GM23248 (cell line): ENCODE measurements at regions not wholly inside any gene's neighbourhood (a gene's known extent, or its start where the extent isn't known, plus 50 kb on each side); places are given as distances from the start of the nearest gene placed in this dataset.

Experiments used
- DNase-seq: peaks from one replicate; pipeline ENCODE4 v3.0.0-alpha.2; 2015
- H2AFZ ChIP-seq: fragments of 200-600 bp; sonication (generic); 2 replicates; pipeline ENCODE4 v1.6.1; 2016; ENCODE audit warnings: antibody characterized with exemption
- H3F3A ChIP-seq: fragments of 200-600 bp; sonication (generic); 2 replicates; pipeline ENCODE4 v1.6.1; 2016; ENCODE audit warnings: mild to moderate bottlenecking, antibody characterized with exemption, mixed run types; ENCODE audit not compliant: insufficient read depth
- H3K27ac ChIP-seq: fragments of 200-600 bp; sonication (generic); 2 replicates; pipeline ENCODE4 v1.5.1; 2016; ENCODE audit warnings: mild to moderate bottlenecking
- H3K27me3 ChIP-seq: fragments of 200-600 bp; sonication (generic); replicated peaks from 2 replicates; pipeline ENCODE4 v1.6.1; 2016; ENCODE audit warnings: mild to moderate bottlenecking; ENCODE audit not compliant: insufficient read depth
- H3K36me3 ChIP-seq: fragments of 200-600 bp; sonication (generic); 2 replicates; pipeline ENCODE4 v1.6.1; 2016; ENCODE audit warnings: low read depth, mild to moderate bottlenecking
- H3K4me1 ChIP-seq: fragments of 200-600 bp; sonication (generic); 2 replicates; pipeline ENCODE4 v1.6.1; 2016; ENCODE audit warnings: mild to moderate bottlenecking; ENCODE audit not compliant: insufficient read depth
- H3K4me2 ChIP-seq: fragments of 200-600 bp; sonication (generic); one replicate; pipeline ENCODE4 v1.6.1; 2016; ENCODE audit warnings: mild to moderate bottlenecking; ENCODE audit not compliant: unreplicated experiment
- H3K4me3 ChIP-seq: fragments of 200-600 bp; sonication (generic); 2 replicates; pipeline ENCODE4 v1.5.1; 2016; ENCODE audit warnings: mild to moderate bottlenecking
- H3K79me2 ChIP-seq: fragments of 200-600 bp; sonication (generic); 2 replicates; pipeline ENCODE4 v1.6.1; 2016; ENCODE audit warnings: mild to moderate bottlenecking; ENCODE audit not compliant: insufficient read depth
- H3K9ac ChIP-seq: fragments of 200-600 bp; sonication (generic); 2 replicates; pipeline ENCODE4 v1.6.1; 2016; ENCODE audit warnings: mild to moderate bottlenecking
- H3K9me2 ChIP-seq: fragments of 200-600 bp; sonication (generic); 2 replicates; pipeline ENCODE4 v1.6.1; 2016; ENCODE audit warnings: mixed run types, mild to moderate bottlenecking, moderate library complexity; ENCODE audit not compliant: insufficient read depth
- H3K9me3 ChIP-seq: fragments of 200-600 bp; sonication (generic); one replicate; pipeline ENCODE4 v1.6.1; 2017; ENCODE audit warnings: low read depth
- H4K20me1 ChIP-seq: fragments of 200-600 bp; sonication (generic); 2 replicates; pipeline ENCODE4 v1.6.0; 2016; ENCODE audit not compliant: insufficient read depth
- EZH2 ChIP-seq: fragments of 200-600 bp; sonication (generic); IDR thresholded peaks from 2 replicates; pipeline ENCODE4 v1.6.1; 2018; ENCODE audit warnings: antibody characterized with exemption, mild to moderate bottlenecking; ENCODE audit not compliant: insufficient read depth, poor library complexity, severe bottlenecking
- EZH2phosphoT487 ChIP-seq: fragments of 200-600 bp; sonication (generic); IDR thresholded peaks from 2 replicates; pipeline ENCODE4 v1.6.1; 2018; ENCODE audit warnings: antibody characterized with exemption, moderate library complexity, mild to moderate bottlenecking, low read depth; ENCODE audit not compliant: insufficient read depth
- WGBS, 2 experiments: methylation state at CpG; one replicate each; pipeline ENCODE4 v1.1.6; 2015 to 2017; ENCODE audit warnings: low lambda C conversion rate in 2 of 2, low coverage in 1 of 2; ENCODE audit errors: missing lambda C conversion rate in 2 of 2; 5-methylcytosine and 5-hydroxymethylcytosine counted together
- in situ Hi-C: fragments of 300-500 bp; cut with MboI; formaldehyde crosslinking; loops from 2 replicates; pipeline ENCODE4 v1.15.0; 2020

GRCh38 chr5:112064271-112064701 lies 307.3 kb upstream of the NREP start:
- Histone ChIP-seq H3K79me2 (no peaks in the 10 kb centered on the region), H3K9me2 (peaks cover 4% of the 10 kb centered on the region; the same call in 1 of the 2 replicates), H3K4me1 (no peaks in the 10 kb centered on the region), H3K4me2 (no peak overlapping the region), H3K4me3 (no peak overlapping the region), H3K9me3 (no peaks in the 10 kb centered on the region), H2AFZ (no peak overlapping the region), H3F3A (no peaks in the 10 kb centered on the region), H3K27me3 (no peaks in the 10 kb centered on the region), H3K9ac (no peak overlapping the region), H3K27ac (no peak overlapping the region), H3K36me3 (no peaks in the 10 kb centered on the region), H4K20me1 (no peaks in the 10 kb centered on the region)
- WGBS, 2 experiments: 84 to 91% methylated on average over 2 of the region's 2 CpGs
- TF ChIP-seq EZH2 (no peak), EZH2phosphoT487 (no peak)
- DNase-seq: no peak
- in situ Hi-C loops: no loop called here

- H3F3A ChIP-seq: no peaks in the 10 kb centered on the region
- no peak for DNase-seq
- no peak for TF ChIP-seq EZH2
- TF ChIP-seq EZH2phosphoT487: no peak
- H3K9ac ChIP-seq: no peak overlapping the region
- in situ Hi-C loops: no loop called here
- H3K4me3 ChIP-seq: no peak overlapping the region
- H4K20me1 ChIP-seq: no peaks in the 10 kb centered on the region
- no peaks in the 10 kb centered on the region for H3K36me3 ChIP-seq
- H2AFZ ChIP-seq: peak overlapping the region; percentile 19
- no peak overlapping the region for H3K27ac ChIP-seq
- H3K79me2 ChIP-seq: no peaks in the 10 kb centered on the region
- no peak overlapping the region for H3K4me2 ChIP-seq
- no peaks in the 10 kb centered on the region for H3K27me3 ChIP-seq
- no peaks in the 10 kb centered on the region for H3K9me3 ChIP-seq
- peaks cover under 1% of the 10 kb centered on the region; the same call in 1 of the 2 replicates for H3K9me2 ChIP-seq
- H3K4me1 ChIP-seq: no peaks in the 10 kb centered on the region
- WGBS, 2 experiments: 81 to 94% methylated on average over 1 of the region's 1 CpG
Measured at GRCh38 chr5:112063856-112064255, 306.9 kb upstream of the NREP start.

GRCh38 chr5:112063191-112063590 lies 306.2 kb upstream of the NREP start:
- H3K4me2 ChIP-seq: no peak overlapping the region
- DNase-seq: no peak
- no peak overlapping the region for H3K9ac ChIP-seq
- TF ChIP-seq EZH2phosphoT487 (no peak), EZH2 (no peak)
- WGBS, 2 experiments: 54 to 55% methylated on average over 2 of the region's 2 CpGs
- no peak overlapping the region for H3K27ac ChIP-seq
- no peaks in the 10 kb centered on the region for H3K4me1 ChIP-seq
- H3K79me2 ChIP-seq: no peaks in the 10 kb centered on the region
- in situ Hi-C loops: no loop called here
- H3K36me3 ChIP-seq: no peaks in the 10 kb centered on the region
- H3K9me3 ChIP-seq: no peaks in the 10 kb centered on the region
- H4K20me1 ChIP-seq: no peaks in the 10 kb centered on the region
- no peaks in the 10 kb centered on the region for H3K27me3 ChIP-seq
- H3F3A ChIP-seq: no peaks in the 10 kb centered on the region
- H3K9me2 ChIP-seq: no peaks in the 10 kb centered on the region
- peak overlapping the region; percentile 19 for H2AFZ ChIP-seq
- no peak overlapping the region for H3K4me3 ChIP-seq

GRCh38 chr5:112062181-112062580 lies 305.2 kb upstream of the NREP start:
- no peaks in the 10 kb centered on the region for H3K79me2 ChIP-seq
- H3K27me3 ChIP-seq: no peaks in the 10 kb centered on the region
- no peak overlapping the region for H3K27ac ChIP-seq
- no peaks in the 10 kb centered on the region for H3K9me3 ChIP-seq
- H3K4me3 ChIP-seq: no peak overlapping the region
- 0 out of 2 replicates have a peak overlapping the region, but pooled peaks have one; percentile 34 for H2AFZ ChIP-seq
- no peaks in the 10 kb centered on the region for H4K20me1 ChIP-seq
- WGBS, 2 experiments: 39 to 46% methylated on average over 2 of the region's 2 CpGs
- H3K36me3 ChIP-seq: no peaks in the 10 kb centered on the region
- no peak for TF ChIP-seq EZH2phosphoT487
- TF ChIP-seq EZH2: no peak
- H3K4me2 ChIP-seq: no peak overlapping the region
- in situ Hi-C loops: no loop called here
- H3K9me2 ChIP-seq: no peaks in the 10 kb centered on the region
- no peaks in the 10 kb centered on the region for H3K4me1 ChIP-seq
- no peaks in the 10 kb centered on the region for H3F3A ChIP-seq
- DNase-seq: no peak
- H3K9ac ChIP-seq: no peak overlapping the region

GRCh38 chr5:112061666-112062065 lies 304.7 kb upstream of the NREP start:
- H3K4me3 ChIP-seq: no peak overlapping the region
- H2AFZ ChIP-seq: 0 out of 2 replicates have a peak overlapping the region, but pooled peaks have one; percentile 34
- H3K79me2 ChIP-seq: no peaks in the 10 kb centered on the region
- WGBS, 2 experiments: 6 to 7% methylated on average over 1 of the region's 1 CpG
- no peaks in the 10 kb centered on the region for H3K9me2 ChIP-seq
- no peaks in the 10 kb centered on the region for H3K36me3 ChIP-seq
- H3K9me3 ChIP-seq: no peaks in the 10 kb centered on the region
- TF ChIP-seq EZH2 (no peak), EZH2phosphoT487 (no peak)
- H3K4me1 ChIP-seq: no peaks in the 10 kb centered on the region
- H3K4me2 ChIP-seq: no peak overlapping the region
- no peak overlapping the region for H3K27ac ChIP-seq
- DNase-seq: no peak
- no peaks in the 10 kb centered on the region for H3K27me3 ChIP-seq
- in situ Hi-C loops: no loop called here
- H3K9ac ChIP-seq: no peak overlapping the region
- H4K20me1 ChIP-seq: no peaks in the 10 kb centered on the region
- H3F3A ChIP-seq: no peaks in the 10 kb centered on the region
